HG02943 (cell line): ENCODE measurements at regions not wholly inside any gene's neighbourhood (a gene's known extent, or its start where the extent isn't known, plus 50 kb on each side); places are given as distances from the start of the nearest gene placed in this dataset.

ENCODE experiments used
- ATAC-seq: cut with Tn5 transposase; IDR thresholded peaks from one replicate; pipeline ENCODE4 v1.9.1; 2021; ENCODE audit warnings: mild to moderate bottlenecking, low read depth, moderate library complexity; ENCODE audit not compliant: unreplicated experiment

DNA sequence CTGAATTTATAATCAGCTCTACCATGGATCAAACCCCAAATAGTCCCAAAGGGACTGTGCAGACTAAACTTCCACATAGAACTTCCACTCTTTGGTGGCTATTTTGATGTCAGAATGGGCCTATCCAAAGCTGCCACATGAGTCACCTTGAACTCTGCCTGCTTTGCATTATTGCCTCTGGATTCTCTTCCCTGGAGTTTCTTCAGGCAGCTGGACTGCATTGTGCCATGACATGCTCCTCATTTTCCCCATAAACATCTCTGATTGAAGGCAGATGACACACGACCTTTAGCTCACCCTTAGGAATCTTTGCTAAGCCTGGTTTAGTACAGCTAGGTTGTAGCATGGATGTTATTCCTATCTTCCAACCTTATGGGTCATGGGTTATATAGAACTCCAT, 251.7 kb downstream of the FZD1 start:
- ATAC-seq: no peak

DNA sequence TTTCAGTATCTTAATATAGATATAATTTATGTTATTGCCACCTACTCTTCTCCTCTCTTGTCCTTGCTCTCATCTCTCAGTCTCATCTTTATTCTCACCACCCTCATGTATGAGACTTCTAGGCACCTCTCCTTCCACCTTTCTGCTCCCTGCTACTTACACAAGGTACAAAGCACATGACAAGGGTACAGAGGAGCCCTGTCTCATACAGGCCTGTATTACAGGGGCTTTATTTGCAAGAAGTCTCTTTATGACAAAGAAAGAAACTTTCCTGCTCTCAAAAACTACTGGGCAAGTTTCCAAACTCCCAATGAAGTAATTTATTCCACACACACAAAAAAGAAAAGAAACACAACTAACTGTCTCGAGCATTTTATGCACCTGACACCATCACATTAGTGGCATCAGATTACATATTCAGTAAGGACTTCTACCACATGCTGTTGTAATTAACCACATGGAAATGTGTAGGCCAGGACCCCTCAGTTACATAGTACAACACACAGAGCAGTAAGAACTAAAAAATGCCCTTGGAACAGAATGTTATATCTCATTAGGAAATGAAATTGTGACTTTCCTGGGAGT, 253.1 kb downstream of the FZD1 start:
- no peak for ATAC-seq

DNA sequence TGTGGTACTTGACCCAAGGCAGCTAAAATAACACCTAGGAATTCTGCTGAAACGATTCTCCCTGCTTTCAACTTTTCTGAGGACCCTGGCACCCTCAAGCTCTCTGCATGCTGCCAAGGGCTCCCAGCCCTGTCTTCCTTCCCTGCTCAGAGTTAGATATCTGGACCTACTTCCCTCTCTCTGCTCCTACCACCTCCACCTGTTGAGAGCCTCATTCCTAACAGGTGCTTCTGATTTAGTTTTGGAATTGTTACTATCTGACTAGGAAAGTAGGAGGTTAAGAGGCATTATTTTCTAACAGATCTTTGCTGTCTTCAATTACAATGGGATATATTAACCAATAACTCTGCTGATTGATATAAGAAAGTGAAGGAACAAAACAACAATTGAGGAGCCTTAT, 253.8 kb downstream of the FZD1 start:
- ATAC-seq: no peak

DNA sequence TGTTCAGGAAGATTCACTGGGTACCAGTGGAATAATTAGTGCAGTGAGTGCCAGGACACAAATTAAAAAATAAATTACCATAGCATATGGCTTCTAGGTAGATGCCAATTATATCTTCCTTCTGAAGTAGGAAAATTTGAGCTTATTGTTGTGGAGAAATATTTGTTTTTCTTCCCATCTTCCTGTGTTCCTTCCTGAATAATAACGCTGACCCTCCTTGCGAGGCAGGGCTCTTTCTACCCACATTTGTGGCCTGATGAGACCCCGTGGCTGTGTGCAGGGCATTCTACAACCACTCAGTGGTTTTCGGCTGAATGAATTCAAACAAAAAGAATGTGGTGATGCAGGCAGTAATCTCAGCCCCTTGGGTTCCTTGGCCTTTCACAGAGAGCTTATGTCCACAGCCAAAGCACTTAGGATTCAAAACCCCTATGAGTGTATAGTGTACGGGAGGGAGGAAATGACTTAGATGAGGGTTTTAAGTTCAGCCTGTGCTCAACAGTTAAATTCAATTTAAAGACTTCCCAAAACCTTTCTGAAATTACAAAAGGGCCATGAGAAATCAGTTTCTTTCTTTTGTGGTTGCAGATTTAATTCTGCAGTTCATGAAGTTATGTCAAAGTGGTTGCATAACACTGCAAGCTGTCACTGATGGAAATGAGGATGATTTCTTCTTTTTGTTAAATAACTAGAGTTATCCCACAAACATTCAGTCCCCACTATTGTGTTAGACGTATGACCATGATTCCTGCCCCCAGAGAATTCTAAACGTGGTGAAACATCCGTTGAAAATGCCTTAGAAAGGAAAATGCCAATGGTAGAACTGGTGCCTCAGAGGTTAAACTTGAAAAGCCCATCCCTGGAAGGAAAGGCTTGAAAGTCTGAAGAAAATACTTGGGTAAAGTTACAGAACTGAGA, 255.3 kb downstream of the FZD1 start:
- no peak for ATAC-seq

- no peak for ATAC-seq
Measured at GRCh38 chr7:91520645-91521044, 256.4 kb downstream of the FZD1 start.

GRCh38 chr7:91526404-91526803, 262.2 kb downstream of the FZD1 start:
- ATAC-seq: no peak

GRCh38 chr7:91527460-91527859, 263.2 kb downstream of the FZD1 start:
- ATAC-seq: no peak

GRCh38 chr7:91533996-91534395, 269.8 kb downstream of the FZD1 start:
- no peak for ATAC-seq

DNA sequence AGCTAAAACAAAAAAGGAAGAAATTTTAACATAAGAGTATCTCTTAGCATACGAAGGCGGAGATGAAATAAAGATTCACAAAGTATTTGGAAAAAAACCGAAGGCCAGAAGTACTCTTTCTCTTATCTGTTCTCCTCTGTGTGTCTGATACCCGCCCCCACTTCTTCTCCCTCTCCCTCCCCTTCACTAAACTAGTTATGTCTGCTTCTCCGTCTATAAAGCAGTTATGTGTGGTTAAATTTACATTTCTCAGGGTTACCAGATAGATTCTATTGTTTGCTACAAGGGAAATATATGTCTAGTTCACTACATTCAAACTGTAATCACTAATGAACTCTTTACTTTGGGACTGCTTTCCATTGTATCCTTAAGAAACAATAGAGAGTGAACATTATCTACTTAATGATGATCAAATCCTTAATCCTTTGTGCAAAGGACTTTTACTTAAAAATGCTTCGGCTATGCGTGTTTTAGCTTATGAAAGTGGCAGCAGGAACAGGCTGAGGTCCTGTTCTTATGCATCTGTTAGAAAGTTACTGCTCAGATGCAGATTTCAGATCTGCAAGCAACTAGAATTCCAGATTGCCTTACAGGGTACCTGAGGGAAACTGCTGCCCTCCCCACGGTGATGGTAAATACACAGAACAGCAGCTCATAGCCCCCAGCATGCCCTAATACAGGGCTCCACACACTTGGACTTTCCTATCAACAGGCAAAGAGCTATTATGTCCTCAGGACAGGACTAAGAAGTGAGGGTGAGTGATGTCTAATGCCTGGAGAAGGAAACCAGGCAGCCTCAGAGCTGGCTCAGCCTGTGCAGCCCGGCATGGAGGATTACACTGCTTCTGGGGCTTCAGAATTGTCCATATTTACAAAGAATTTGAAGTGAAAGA, 273.3 kb downstream of the FZD1 start:
- ATAC-seq: no peak

DNA sequence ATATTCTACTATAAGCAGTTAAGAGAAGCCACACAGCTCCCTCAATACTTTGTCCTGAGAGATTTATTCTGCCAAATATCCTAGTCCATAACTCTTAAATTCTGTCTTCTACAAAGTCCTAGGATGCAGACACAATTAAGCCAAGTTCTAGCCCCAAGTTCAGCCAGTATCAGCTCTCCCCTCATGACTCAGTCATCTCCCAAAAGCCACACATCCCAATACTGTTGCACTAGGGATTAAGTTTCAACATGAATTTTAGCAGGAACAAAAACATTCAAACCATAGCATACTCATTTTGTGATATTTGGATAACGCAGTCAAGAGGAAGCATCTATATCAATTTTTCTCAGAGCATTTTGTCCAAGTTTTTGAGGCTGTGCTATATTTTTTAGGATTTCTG, 277.4 kb downstream of the FZD1 start:
- no peak for ATAC-seq

DNA sequence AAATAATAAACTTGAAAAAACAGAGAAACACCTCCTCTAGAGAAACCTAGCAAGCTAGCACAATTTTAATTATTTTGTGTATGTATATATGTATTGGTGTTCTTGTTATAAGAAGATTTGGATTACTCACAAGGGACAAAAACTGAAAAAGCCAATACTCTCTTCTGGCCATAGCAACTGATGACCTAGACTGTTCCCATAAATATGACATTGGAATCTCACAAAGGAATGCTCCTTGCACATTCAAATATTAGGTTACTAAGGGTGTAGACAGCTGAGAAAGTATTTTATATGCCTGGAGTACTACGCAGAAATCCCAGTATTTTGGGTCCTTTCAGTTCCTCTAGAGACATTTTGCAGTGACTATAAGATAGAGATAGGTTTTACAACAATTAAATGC, 279.4 kb downstream of the FZD1 start:
- no peak for ATAC-seq

DNA sequence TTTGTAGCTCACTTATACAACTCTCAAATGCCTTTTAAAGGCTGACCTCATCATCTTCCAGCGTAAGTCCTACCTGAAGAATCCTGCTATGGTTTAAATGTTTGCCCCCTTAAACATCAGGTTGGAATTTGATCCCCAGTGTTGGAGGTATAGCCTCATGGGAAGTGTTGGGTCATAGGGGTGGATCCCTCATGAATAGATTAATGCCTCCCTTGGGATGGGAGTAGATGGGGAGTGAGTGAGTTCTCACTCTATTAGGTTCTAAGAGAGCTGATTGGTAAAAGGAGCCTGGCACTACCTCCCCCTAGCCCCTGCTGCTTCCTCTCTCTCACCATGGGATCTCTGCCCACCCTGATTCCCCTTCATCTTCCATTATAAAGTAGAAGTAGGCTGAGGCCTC, 285.6 kb downstream of the FZD1 start:
- no peak for ATAC-seq

DNA sequence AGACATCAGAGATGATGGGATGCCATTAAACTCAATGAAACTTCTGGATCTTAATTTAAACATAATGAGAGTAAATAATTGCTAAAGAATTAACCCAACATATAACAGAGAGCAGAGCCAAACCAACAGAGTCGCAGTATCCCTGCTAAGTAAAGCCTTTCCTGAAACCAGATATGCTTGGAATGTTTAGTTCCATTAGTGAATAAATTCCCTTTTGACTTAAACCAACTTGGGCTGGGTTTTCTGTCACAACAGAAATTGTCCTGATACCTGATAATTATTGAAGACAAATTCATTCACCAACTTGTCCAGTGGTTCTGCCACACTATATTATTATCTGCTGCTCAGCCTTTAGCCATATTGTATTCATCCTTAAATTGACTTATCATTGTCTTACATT, 286.7 kb downstream of the FZD1 start:
- no peak for ATAC-seq

DNA sequence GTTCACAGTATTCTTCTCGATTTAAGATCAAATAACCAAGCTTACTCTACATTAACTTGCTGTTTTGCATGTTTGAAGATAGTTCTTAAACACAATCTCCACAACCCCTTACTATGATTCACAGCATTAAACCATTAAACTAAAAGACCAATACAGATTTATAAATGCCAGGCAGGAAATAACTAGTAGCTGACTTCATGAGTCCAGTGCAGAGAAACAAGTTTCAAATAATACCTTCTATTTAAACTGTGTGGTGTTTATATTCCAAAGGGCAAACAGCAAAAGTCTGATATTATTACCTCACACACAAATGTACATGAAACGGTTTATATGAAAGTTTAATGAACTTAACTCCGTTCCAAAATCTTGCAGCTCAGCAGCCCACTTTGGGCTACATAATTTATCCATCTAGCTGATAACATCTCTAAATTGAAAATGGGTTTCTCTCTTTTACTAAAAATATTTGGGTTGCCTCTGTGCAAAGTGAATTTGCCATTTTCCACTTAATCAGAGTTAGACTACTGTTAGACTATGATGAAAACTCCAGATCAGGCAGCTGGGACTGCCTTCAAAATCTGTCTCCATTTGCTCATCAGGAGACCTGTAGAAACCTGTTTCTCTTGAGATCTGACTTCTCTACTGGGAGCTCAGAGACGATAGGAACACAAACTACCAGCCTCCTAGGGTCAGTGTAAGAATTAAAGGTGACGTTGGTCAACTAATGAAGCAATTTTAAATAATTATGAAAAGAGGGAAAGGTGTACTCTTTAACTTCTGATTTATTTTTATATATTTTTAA, 287.3 kb downstream of the FZD1 start:
- no peak for ATAC-seq

DNA sequence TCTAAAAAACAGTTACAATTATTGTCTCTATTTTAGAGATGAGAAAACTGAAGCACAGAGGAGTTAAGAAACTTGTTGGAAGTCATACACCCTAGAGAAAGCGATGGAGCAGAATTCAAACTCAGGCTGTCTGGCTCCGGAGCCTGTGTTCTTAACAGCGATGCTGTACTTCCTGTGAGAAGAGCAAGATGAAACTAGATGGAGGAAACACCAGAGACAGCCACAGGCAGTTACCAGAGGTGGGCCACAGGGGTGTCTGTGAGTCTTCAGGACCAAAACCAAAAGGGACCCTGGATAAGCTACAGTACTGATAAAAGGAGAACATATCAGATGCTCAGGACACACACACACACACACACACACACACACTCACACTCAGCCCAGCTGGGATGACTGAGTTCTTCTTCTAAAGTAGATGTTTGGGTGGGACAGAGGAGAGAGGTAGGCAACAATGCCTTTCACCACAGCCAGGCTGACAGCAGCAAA, 289.2 kb downstream of the FZD1 start:
- no peak for ATAC-seq

- no peak for ATAC-seq
Measured at GRCh38 chr7:91554883-91555282, 290.6 kb downstream of the FZD1 start.

DNA sequence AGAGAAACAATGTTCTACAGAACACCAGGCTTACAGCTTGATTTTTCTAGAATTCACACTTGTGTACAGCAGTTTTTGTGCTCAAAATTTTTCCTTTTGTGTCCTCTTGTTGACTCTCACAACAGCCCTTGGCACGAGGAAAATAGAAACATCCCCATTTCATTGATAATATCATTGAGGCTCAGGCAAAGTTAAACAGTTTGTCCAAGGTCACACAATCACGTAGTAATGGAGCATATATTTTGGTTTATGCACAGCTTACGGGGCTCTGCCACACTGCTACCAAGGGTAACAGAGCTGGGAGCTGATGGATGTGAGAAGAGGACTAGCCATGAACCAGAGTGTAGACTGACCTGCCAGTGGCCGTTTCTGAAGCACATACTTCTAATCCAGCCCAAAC, 292.0 kb downstream of the FZD1 start:
- ATAC-seq: no peak

DNA sequence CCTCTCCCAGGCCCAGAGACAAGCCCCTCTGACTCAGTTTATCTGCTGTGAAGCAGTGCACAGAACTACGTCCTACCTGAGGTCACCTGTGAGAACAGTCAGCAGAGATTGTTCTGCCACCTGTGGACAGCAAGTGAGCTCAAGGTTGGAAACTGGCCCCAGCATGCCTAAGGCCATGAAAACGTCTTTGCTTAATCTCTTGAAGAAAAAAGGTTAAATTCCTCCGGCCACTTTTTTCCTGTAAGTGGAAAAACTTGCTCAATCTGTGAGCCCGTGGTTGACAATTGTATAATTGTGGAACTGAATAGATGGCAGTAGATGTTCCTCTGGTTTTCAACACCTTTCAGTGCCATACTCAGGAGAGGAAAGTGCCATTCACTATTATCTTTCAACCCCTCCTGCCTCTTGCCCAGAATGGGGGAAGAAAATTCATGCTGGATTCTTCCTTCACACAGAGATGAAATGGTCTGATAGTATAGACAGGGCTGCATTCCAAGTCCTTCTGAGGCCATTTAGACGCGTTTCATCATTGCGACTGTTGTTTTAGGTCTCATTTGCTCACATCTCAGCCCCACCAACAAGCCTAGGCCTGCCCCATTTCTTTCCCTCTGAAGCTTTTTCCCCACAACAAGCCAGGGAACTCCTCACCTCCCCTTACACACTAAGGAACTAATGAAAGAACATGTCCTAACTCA, 292.9 kb downstream of the FZD1 start:
- no peak for ATAC-seq

DNA sequence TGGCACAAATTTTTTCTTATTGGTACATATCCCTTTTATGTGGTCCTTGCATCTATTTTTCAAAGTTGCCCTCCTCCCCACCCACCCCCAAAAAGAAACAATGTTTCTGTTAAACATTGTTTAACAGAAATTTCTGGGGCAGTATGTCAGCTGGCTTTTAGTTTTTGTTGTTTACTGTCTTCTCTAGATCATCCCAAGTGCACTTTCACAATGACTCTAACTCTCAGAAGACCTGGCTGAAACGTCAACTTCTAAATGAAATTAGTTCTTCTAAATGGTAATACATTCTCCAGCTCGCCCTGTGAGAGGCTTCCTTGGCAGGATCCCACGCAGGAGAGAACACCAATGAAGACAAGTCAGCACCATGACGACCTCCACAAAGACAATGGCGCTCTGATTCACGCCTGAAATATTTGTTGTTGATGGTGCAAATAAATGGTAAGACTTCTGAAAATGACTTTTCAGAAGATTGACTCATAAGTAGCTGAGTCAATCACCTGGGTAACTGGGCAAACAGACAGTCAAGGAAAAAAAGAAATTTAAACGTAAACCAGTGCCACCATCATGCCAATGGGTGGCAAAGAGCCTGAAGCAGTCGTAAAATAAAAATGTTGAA, 293.7 kb downstream of the FZD1 start:
- ATAC-seq: peak; percentile 88
